ENCODE measurements at regions not wholly inside any gene's neighbourhood (a gene's known extent, or its start where the extent isn't known, plus 50 kb on each side); places are given as distances from the start of the nearest gene placed in this dataset.

- no peak for TF ChIP-seq CTCF (conservative IDR thresholded peaks at IDR 0.05)
- H3K27ac Mint-ChIP-seq: no peak overlapping the region
- H3K9me3 Mint-ChIP-seq: no peaks in the 10 kb centered on the region
- no peaks in the 10 kb centered on the region for H3K36me3 ChIP-seq (ENCODE audit: control insufficient read depth, insufficient read depth, low read length)
- no peak overlapping the region for H3K9ac ChIP-seq (ENCODE audit: extremely low read depth, low read length, poor library complexity, severe bottlenecking)
- H3K9me3 ChIP-seq (ENCODE audit: control insufficient read depth, low read length): no peaks in the 10 kb centered on the region
- H3K27me3 ChIP-seq (ENCODE audit: control insufficient read depth, insufficient read depth, low read length, poor library complexity, severe bottlenecking): no peaks in the 10 kb centered on the region
- no peak overlapping the region for H3K4me3 Mint-ChIP-seq
- 86 to 90% methylated on average over 1 of the region's 1 CpG for WGBS, 2 experiments (ENCODE audit: insufficient coverage in 1 of 2, insufficient read length in 1 of 2)
- no peak for DNase-seq
- no peaks in the 10 kb centered on the region for H3K36me3 Mint-ChIP-seq (ENCODE audit: low read depth)
- H3K4me3 ChIP-seq (ENCODE audit: low read length): no peak overlapping the region
- H3K27me3 Mint-ChIP-seq (ENCODE audit: insufficient read depth): peaks cover 9% of the 10 kb centered on the region
- H3K27ac ChIP-seq (ENCODE audit: low read depth, low read length): no peak overlapping the region
- H3K4me1 ChIP-seq (ENCODE audit: control insufficient read depth, insufficient read depth, low read length): no peaks in the 10 kb centered on the region
- no peaks in the 10 kb centered on the region for H3K4me1 Mint-ChIP-seq
Measured at GRCh38 chr11:30089921-30090320, 73.1 kb upstream of the KCNA4 start.

- no peak overlapping the region for H3K9ac ChIP-seq (ENCODE audit: extremely low read depth, low read length, poor library complexity, severe bottlenecking)
- no peaks in the 10 kb centered on the region for H3K9me3 ChIP-seq (ENCODE audit: control insufficient read depth, low read length)
- no peaks in the 10 kb centered on the region for H3K36me3 ChIP-seq (ENCODE audit: control insufficient read depth, insufficient read depth, low read length)
- H3K4me3 ChIP-seq (ENCODE audit: low read length): no peak overlapping the region
- H3K4me1 ChIP-seq (ENCODE audit: control insufficient read depth, insufficient read depth, low read length): no peaks in the 10 kb centered on the region
- H3K27ac ChIP-seq (ENCODE audit: low read depth, low read length): no peak overlapping the region
- H3K27me3 ChIP-seq (ENCODE audit: control insufficient read depth, insufficient read depth, low read length, poor library complexity, severe bottlenecking): no peaks in the 10 kb centered on the region
- Mint-ChIP-seq H3K27ac (no peak overlapping the region), H3K9me3 (no peaks in the 10 kb centered on the region), H3K4me3 (no peak overlapping the region), H3K36me3 (ENCODE audit: low read depth) (no peaks in the 10 kb centered on the region), H3K27me3 (ENCODE audit: insufficient read depth) (peaks cover 9% of the 10 kb centered on the region), H3K4me1 (no peaks in the 10 kb centered on the region)
- DNase-seq: no peak
- TF ChIP-seq CTCF (conservative IDR thresholded peaks at IDR 0.05): no peak
Measured at GRCh38 chr11:30091246-30091645, 74.4 kb upstream of the KCNA4 start.

- no peak overlapping the region for H3K27ac Mint-ChIP-seq
- no peak for DNase-seq
- Histone ChIP-seq H3K4me3 (ENCODE audit: low read length) (no peak overlapping the region), H3K4me1 (ENCODE audit: control insufficient read depth, insufficient read depth, low read length) (no peaks in the 10 kb centered on the region), H3K27me3 (ENCODE audit: control insufficient read depth, insufficient read depth, low read length, poor library complexity, severe bottlenecking) (no peaks in the 10 kb centered on the region), H3K9ac (ENCODE audit: extremely low read depth, low read length, poor library complexity, severe bottlenecking) (no peak overlapping the region), H3K36me3 (ENCODE audit: control insufficient read depth, insufficient read depth, low read length) (no peaks in the 10 kb centered on the region), H3K27ac (ENCODE audit: low read depth, low read length) (no peak overlapping the region), H3K9me3 (ENCODE audit: control insufficient read depth, low read length) (no peaks in the 10 kb centered on the region)
- H3K36me3 Mint-ChIP-seq (ENCODE audit: low read depth): no peaks in the 10 kb centered on the region
- no peaks in the 10 kb centered on the region for H3K9me3 Mint-ChIP-seq
- WGBS, 2 experiments (ENCODE audit: insufficient coverage in 1 of 2, insufficient read length in 1 of 2): 83 to 100% methylated on average over 1 of the region's 2 CpGs
- H3K27me3 Mint-ChIP-seq (ENCODE audit: insufficient read depth): peaks cover 9% of the 10 kb centered on the region
- no peak for TF ChIP-seq CTCF (conservative IDR thresholded peaks at IDR 0.05)
- no peaks in the 10 kb centered on the region for H3K4me1 Mint-ChIP-seq
- H3K4me3 Mint-ChIP-seq: no peak overlapping the region
Measured at GRCh38 chr11:30091737-30092136, 74.9 kb upstream of the KCNA4 start.

Measured in endodermal cell (in vitro differentiated cells).